CD4-positive, CD25-positive, alpha-beta regulatory T cell (primary cell): ENCODE measurements at regions not wholly inside any gene's neighbourhood (a gene's known extent, or its start where the extent isn't known, plus 50 kb on each side); places are given as distances from the start of the nearest gene placed in this dataset.

Experiments
- ATAC-seq, 2 donors: fragments of 150-1000 bp; cut with Tn5 transposase; one replicate each; pipeline ENCODE4 v1.10.0; 2021; ENCODE audit warnings: low read depth in 2 of 2, moderate number of reproducible peaks in 2 of 2, moderate library complexity in 1 of 2
- DNase-seq, 3 donors: peaks; one replicate each; pipeline versions ENCODE4 v3.0.0 to v3.0.0-alpha.2; 2012 to 2022; ENCODE audit warnings: mixed read lengths in 1 of 3
- H3K27ac ChIP-seq: one replicate; pipeline ENCODE4 v1.7.0; 2013; ENCODE audit warnings: mild to moderate bottlenecking, low read length; ENCODE audit not compliant: insufficient read depth, poor library complexity, severe bottlenecking
- H3K27me3 ChIP-seq: one replicate; pipeline ENCODE4 v1.7.0; 2013; ENCODE audit warnings: low read length; ENCODE audit not compliant: control insufficient read depth, insufficient read depth
- H3K36me3 ChIP-seq: one replicate; pipeline ENCODE4 v1.7.0; 2013; ENCODE audit warnings: mild to moderate bottlenecking, low read length, moderate library complexity; ENCODE audit not compliant: control insufficient read depth, insufficient read depth
- H3K4me1 ChIP-seq: 2 replicates; pipeline ENCODE4 v1.7.0; 2013; ENCODE audit warnings: mild to moderate bottlenecking, low read length; ENCODE audit not compliant: insufficient read depth, control insufficient read depth, poor library complexity, severe bottlenecking
- H3K4me3 ChIP-seq: one replicate; pipeline ENCODE4 v1.7.0; 2013; ENCODE audit warnings: low read depth, mild to moderate bottlenecking, low read length, moderate library complexity
- H3K9me3 ChIP-seq, 2 experiments: 1 replicate in 1 of 2; 2 replicates in 1 of 2; pipeline ENCODE4 v1.7.0; 2013; ENCODE audit warnings: low read length in 2 of 2, mild to moderate bottlenecking in 1 of 2, moderate library complexity in 1 of 2; ENCODE audit not compliant: control insufficient read depth in 2 of 2
- H3K27ac Mint-ChIP-seq, 3 donors: one replicate each; pipeline ENCODE4 v1.8.0; 2020 to 2022; ENCODE audit warnings: mild to moderate bottlenecking in 3 of 3, mixed read lengths in 3 of 3, moderate library complexity in 2 of 3
- H3K27me3 Mint-ChIP-seq: one replicate; pipeline ENCODE4 v1.8.0; 2022; ENCODE audit warnings: mild to moderate bottlenecking, mixed read lengths
- H3K36me3 Mint-ChIP-seq: one replicate; pipeline ENCODE4 v1.8.0; 2020; ENCODE audit warnings: mixed read lengths
- H3K4me1 Mint-ChIP-seq, 4 donors: one replicate each; pipeline ENCODE4 v1.8.0; 2020 to 2022; ENCODE audit warnings: mixed read lengths in 4 of 4, mild to moderate bottlenecking in 1 of 4
- H3K4me3 Mint-ChIP-seq, 4 donors: one replicate each; pipeline ENCODE4 v1.8.0; 2020 to 2022; ENCODE audit warnings: mild to moderate bottlenecking in 4 of 4, mixed read lengths in 4 of 4, moderate library complexity in 3 of 4
- H3K9me3 Mint-ChIP-seq, 7 donors: one replicate each; pipeline ENCODE4 v1.8.0; 2020 to 2022; ENCODE audit warnings: mixed read lengths in 7 of 7, mild to moderate bottlenecking in 3 of 7, moderate library complexity in 2 of 7

DNA sequence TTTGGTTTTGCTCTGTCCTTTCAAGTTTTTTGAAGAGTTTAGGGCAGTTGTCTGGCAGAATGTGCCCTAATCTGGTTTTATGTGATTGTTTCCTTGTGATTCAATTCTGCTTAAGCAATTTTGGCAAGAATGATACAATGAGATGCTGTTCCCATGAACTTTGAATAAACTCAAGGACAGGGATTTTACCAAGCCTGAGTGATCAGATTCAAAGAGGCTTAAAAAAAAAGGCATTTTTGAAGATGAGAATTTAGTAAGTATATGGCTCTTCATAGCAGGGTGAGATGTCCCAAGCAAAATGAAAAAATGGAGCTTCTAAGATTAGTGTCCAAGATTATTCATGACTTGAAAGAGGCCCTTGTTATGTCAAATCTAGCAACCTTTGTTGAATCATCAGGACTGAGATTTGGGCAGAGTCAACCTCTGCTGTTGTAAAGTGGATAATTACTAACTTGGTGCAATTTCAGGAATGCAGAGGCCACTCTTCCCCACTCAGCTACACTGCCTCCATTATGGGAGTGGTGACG, 180.6 kb upstream of the NUDT4 start:
- peaks cover 2% of the 10 kb centered on the region for H3K27me3 ChIP-seq
- H3K4me3 ChIP-seq: no peak overlapping the region
- H3K27me3 Mint-ChIP-seq: peaks cover 4% of the 10 kb centered on the region
- peaks cover 0 to 13% (median 3%) of the 10 kb centered on the region in 7 donors for H3K9me3 Mint-ChIP-seq
- H3K4me3 Mint-ChIP-seq: no peak overlapping the region
- no peaks in the 10 kb centered on the region for H3K9me3 ChIP-seq
- H3K36me3 Mint-ChIP-seq: no peaks in the 10 kb centered on the region
- ATAC-seq (no peak), DNase-seq (no peak)
- H3K36me3 ChIP-seq: no peaks in the 10 kb centered on the region
- H3K27ac Mint-ChIP-seq: no peak overlapping the region
- H3K27ac ChIP-seq: no peak overlapping the region
- H3K4me1 Mint-ChIP-seq: no peaks in the 10 kb centered on the region
- no peaks in the 10 kb centered on the region for H3K4me1 ChIP-seq

DNA sequence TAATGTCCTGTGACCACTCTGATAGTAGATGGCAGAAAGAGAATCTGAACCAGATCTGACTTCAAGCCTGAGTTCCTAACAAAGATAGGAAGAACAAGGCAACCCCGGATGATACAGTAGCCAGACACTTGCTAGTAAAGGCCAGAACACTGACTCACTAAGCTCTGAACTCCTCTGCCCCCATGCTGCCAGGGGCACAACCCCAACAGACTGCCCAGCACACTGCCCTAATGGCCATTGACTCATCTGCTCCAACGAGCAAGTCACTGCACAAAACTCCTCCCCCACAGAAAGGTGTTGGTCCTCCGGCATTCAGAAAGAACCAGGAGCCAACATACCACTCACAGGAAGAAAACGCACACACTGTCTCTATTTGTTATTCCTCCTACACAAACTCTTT, 179.6 kb upstream of the NUDT4 start:
- H3K27me3 ChIP-seq: peaks cover 2% of the 10 kb centered on the region
- peaks cover 0 to 10% (median 3%) of the 10 kb centered on the region in 7 donors for H3K9me3 Mint-ChIP-seq
- H3K4me3 ChIP-seq: no peak overlapping the region
- no peaks in the 10 kb centered on the region for H3K36me3 Mint-ChIP-seq
- H3K4me1 ChIP-seq: no peaks in the 10 kb centered on the region
- H3K27ac Mint-ChIP-seq: no peak overlapping the region
- DNase-seq (no peak), ATAC-seq (no peak)
- H3K4me3 Mint-ChIP-seq: no peak overlapping the region
- H3K36me3 ChIP-seq: no peaks in the 10 kb centered on the region
- H3K27me3 Mint-ChIP-seq: peaks cover 4% of the 10 kb centered on the region
- no peaks in the 10 kb centered on the region for H3K9me3 ChIP-seq
- no peaks in the 10 kb centered on the region for H3K4me1 Mint-ChIP-seq
- H3K27ac ChIP-seq: no peak overlapping the region

DNA sequence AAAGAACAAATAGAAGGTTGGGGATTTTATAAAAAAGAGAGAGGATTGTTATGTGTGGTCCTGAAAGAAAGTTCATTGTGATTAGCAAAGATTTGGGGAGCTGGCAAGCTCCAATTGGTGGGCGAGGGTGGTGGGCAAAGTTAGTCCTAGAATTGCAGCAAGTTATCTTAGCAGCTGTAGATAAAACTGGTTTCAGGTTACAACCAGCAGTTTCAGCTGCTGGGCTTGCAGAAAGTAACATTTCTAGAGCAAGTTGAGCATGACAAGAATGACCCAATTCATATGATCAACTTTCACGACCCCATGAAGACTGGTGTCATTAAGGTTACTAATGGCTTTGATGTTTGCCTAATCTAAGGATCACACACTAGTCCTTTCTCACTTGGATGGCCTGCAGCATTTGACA, 177.9 kb upstream of the NUDT4 start:
- DNase-seq (no peak), ATAC-seq (no peak)
- Histone ChIP-seq H3K27ac (no peak overlapping the region), H3K36me3 (no peaks in the 10 kb centered on the region), H3K4me1 (no peaks in the 10 kb centered on the region), H3K27me3 (peaks cover 2% of the 10 kb centered on the region), H3K9me3 (no peaks in the 10 kb centered on the region), H3K4me3 (no peak overlapping the region)
- H3K27me3 Mint-ChIP-seq: peaks cover 4% of the 10 kb centered on the region
- no peak overlapping the region for H3K27ac Mint-ChIP-seq
- H3K36me3 Mint-ChIP-seq: no peaks in the 10 kb centered on the region
- no peaks in the 10 kb centered on the region for H3K4me1 Mint-ChIP-seq
- H3K9me3 Mint-ChIP-seq: peaks cover 0 to 7% (median 0%) of the 10 kb centered on the region in 7 donors
- no peak overlapping the region for H3K4me3 Mint-ChIP-seq

DNA sequence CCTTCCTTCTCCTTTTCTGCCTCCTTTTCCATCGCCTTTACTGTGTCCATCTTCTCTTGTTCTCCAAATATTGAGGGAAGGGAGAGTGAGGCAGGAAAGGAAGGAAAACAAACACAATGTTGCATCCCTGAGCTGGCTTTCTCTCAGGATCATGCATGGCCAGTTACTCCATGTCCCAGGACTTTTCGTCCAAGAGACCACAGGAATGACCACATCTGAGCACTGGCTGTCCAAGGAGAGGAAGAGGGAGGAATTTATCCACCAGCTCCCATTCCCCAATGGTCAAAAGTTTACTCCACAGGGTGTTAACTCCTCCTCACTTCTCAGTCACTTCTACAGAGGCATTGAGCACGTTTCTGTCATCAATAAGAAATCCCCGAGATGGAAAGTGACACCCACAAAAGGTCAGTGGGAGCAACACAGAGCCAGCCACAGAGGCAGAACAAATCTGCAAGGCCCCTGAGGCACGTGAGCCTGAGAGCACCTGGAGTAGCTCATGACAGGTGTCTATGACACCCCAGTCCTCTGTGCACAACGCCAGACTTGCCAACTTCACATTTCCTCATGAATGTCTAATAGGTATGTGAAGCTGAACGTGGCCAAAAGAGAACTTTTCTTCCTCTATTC, 177.3 kb upstream of the NUDT4 start:
- ATAC-seq (no peak), DNase-seq (no peak)
- H3K27me3 ChIP-seq: peaks cover 2% of the 10 kb centered on the region
- Mint-ChIP-seq H3K36me3 (no peaks in the 10 kb centered on the region), H3K4me3 (no peak overlapping the region), H3K9me3 (peaks cover 0 to 7% (median 0%) of the 10 kb centered on the region in 7 donors), H3K27ac (no peak overlapping the region), H3K4me1 (no peaks in the 10 kb centered on the region), H3K27me3 (peaks cover 4% of the 10 kb centered on the region)
- H3K27ac ChIP-seq: no peak overlapping the region
- no peaks in the 10 kb centered on the region for H3K4me1 ChIP-seq
- no peaks in the 10 kb centered on the region for H3K9me3 ChIP-seq
- no peak overlapping the region for H3K4me3 ChIP-seq
- H3K36me3 ChIP-seq: no peaks in the 10 kb centered on the region

DNA sequence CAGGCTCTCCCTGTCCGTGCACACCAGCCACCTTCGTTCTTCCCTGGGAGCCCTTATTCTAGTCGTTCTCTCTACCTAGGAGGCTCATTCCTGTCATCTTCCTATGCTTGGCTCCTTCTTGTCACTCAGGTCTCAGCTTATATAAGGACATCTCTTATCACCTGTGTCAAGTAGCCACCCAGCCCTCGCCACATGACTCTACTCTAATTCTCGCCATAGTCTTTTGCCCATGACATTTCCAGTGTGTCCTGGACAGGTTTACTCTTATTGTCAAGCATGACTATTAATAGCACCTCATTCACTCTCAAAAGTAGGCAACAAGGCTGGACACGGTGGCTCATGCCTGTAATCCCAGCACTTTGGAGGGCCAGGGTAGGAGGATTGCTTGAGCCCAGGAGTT, 175.7 kb upstream of the NUDT4 start:
- no peaks in the 10 kb centered on the region for H3K36me3 Mint-ChIP-seq
- H3K4me3 Mint-ChIP-seq: no peak overlapping the region
- no peaks in the 10 kb centered on the region for H3K27me3 Mint-ChIP-seq
- no peak for DNase-seq
- H3K9me3 Mint-ChIP-seq: peaks cover 0 to 5% (median 0%) of the 10 kb centered on the region in 7 donors
- no peaks in the 10 kb centered on the region for H3K36me3 ChIP-seq
- no peaks in the 10 kb centered on the region for H3K9me3 ChIP-seq
- no peaks in the 10 kb centered on the region for H3K4me1 Mint-ChIP-seq
- no peak overlapping the region for H3K27ac Mint-ChIP-seq
- H3K4me3 ChIP-seq: no peak overlapping the region
- H3K27me3 ChIP-seq: no peaks in the 10 kb centered on the region
- no peak overlapping the region for H3K27ac ChIP-seq
- no peaks in the 10 kb centered on the region for H3K4me1 ChIP-seq
- no peak for ATAC-seq

DNA sequence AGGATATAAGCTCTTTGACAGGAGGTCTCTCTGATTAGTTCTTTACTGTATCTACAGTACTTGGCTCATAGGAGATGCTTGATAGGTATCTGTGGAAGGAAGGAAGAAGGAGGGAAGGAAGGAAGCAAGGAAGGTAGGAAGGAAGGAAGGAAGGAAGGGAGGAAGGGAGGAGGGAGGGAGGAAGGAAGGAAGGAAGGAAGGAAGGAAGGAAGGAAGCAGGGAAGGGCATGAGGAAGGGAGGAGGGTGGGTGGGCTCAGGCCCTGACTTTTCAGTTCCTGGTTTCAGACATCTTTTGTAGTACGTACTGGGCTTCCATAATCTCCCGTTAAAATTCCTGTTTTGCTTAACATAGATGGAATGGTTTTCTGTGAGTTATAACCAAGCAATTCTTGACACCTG, 175.0 kb upstream of the NUDT4 start:
- Mint-ChIP-seq H3K27me3 (no peaks in the 10 kb centered on the region), H3K4me1 (no peaks in the 10 kb centered on the region), H3K4me3 (no peak overlapping the region), H3K27ac (no peak overlapping the region), H3K9me3 (peaks cover 0 to 4% (median 0%) of the 10 kb centered on the region in 7 donors), H3K36me3 (no peaks in the 10 kb centered on the region)
- Histone ChIP-seq H3K9me3 (no peaks in the 10 kb centered on the region), H3K36me3 (no peaks in the 10 kb centered on the region), H3K4me1 (no peaks in the 10 kb centered on the region), H3K27me3 (no peaks in the 10 kb centered on the region), H3K4me3 (no peak overlapping the region), H3K27ac (no peak overlapping the region)
- no peak for ATAC-seq
- no peak for DNase-seq

DNA sequence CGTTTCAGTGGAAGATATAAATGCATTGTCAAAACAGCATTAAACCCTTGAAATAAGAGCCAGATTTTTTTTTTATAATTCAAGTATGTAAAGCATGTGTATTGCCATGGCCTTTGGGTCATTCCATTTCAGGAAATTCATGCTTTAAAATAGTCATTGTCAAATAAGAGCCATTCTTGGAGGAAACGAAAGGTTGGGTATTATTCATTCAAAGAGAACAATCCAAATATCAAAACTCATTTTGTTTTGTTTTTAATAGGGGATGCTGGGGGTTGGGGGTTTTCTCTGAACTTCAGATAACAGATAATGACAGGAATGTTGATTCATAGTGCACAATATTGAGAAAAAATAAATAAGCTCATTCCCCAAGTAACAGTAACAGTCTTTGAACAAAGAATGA, 174.4 kb upstream of the NUDT4 start:
- ATAC-seq: no peak
- H3K36me3 ChIP-seq: no peaks in the 10 kb centered on the region
- Mint-ChIP-seq H3K36me3 (no peaks in the 10 kb centered on the region), H3K4me3 (no peak overlapping the region), H3K27ac (no peak overlapping the region), H3K9me3 (peaks cover 0 to 2% (median 0%) of the 10 kb centered on the region in 7 donors), H3K27me3 (peaks cover under 1% of the 10 kb centered on the region), H3K4me1 (no peaks in the 10 kb centered on the region)
- no peak overlapping the region for H3K27ac ChIP-seq
- H3K27me3 ChIP-seq: no peaks in the 10 kb centered on the region
- no peak for DNase-seq
- H3K4me1 ChIP-seq: no peaks in the 10 kb centered on the region
- H3K4me3 ChIP-seq: no peak overlapping the region
- H3K9me3 ChIP-seq: no peaks in the 10 kb centered on the region

DNA sequence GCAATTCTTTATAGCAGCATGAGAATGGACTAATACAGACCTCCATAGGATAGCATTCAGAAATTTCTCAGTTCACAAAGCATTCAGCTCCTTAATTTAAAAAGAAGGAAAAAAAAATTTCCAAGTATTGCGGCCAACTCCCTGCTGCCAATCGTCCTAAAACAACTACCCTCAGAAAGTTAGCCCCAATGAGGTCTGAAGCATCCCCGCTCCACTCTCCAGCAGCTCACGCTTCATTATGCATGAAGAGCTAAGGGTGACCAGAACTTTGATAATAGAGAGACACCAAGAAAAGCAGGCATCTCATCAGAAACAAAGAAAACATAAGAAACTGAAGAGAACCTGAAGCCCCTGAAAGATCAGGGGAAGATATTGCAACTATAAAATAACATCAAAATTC, 172.8 kb upstream of the NUDT4 start:
- no peaks in the 10 kb centered on the region for H3K27me3 ChIP-seq
- Mint-ChIP-seq H3K4me3 (no peak overlapping the region), H3K27me3 (peaks cover 4% of the 10 kb centered on the region), H3K27ac (no peak overlapping the region), H3K4me1 (no peaks in the 10 kb centered on the region), H3K36me3 (no peaks in the 10 kb centered on the region), H3K9me3 (peaks cover 0 to 2% (median 0%) of the 10 kb centered on the region in 7 donors)
- ATAC-seq: no peak
- no peak overlapping the region for H3K4me3 ChIP-seq
- no peaks in the 10 kb centered on the region for H3K9me3 ChIP-seq
- no peaks in the 10 kb centered on the region for H3K4me1 ChIP-seq
- no peak overlapping the region for H3K27ac ChIP-seq
- H3K36me3 ChIP-seq: no peaks in the 10 kb centered on the region
- DNase-seq: no peak
